ENCODE measurements at regions not wholly inside any gene's neighbourhood (a gene's known extent, or its start where the extent isn't known, plus 50 kb on each side); places are given as distances from the start of the nearest gene placed in this dataset.

GRCh38 chr6:82767447-82767846, 298.2 kb downstream of the UBE3D start:
- Histone ChIP-seq H3K27ac (no peak overlapping the region), H3K4me1 (no peaks in the 10 kb centered on the region), H3K4me3 (no peak overlapping the region), H3K9me3 (no peaks in the 10 kb centered on the region), H3K36me3 (no peaks in the 10 kb centered on the region), H3K27me3 (no peaks in the 10 kb centered on the region)
- TF ChIP-seq CTCF (IDR thresholded peaks at IDR 0.05) (no peak), POLR2A (IDR thresholded peaks at IDR 0.05) (no peak)
- no peak for DNase-seq

- Histone ChIP-seq H3K9me3 (no peaks in the 10 kb centered on the region), H3K4me1 (no peaks in the 10 kb centered on the region), H3K36me3 (no peaks in the 10 kb centered on the region), H3K4me3 (no peak overlapping the region), H3K27me3 (no peaks in the 10 kb centered on the region), H3K27ac (no peak overlapping the region)
- no peak for TF ChIP-seq CTCF (IDR thresholded peaks at IDR 0.05)
- TF ChIP-seq POLR2A (IDR thresholded peaks at IDR 0.05): no peak
- DNase-seq: no peak
These were observed 292.6 kb downstream of the UBE3D start for GRCh38 chr6:82772851-82773717.

GRCh38 chr6:82775361-82775760, 290.3 kb downstream of the UBE3D start:
- no peaks in the 10 kb centered on the region for H3K27me3 ChIP-seq
- no peak overlapping the region for H3K4me3 ChIP-seq
- H3K4me1 ChIP-seq: no peaks in the 10 kb centered on the region
- no peak for DNase-seq
- TF ChIP-seq CTCF (IDR thresholded peaks at IDR 0.05) (no peak), POLR2A (IDR thresholded peaks at IDR 0.05) (no peak)
- H3K36me3 ChIP-seq: no peaks in the 10 kb centered on the region
- no peaks in the 10 kb centered on the region for H3K9me3 ChIP-seq
- no peak overlapping the region for H3K27ac ChIP-seq

DNA sequence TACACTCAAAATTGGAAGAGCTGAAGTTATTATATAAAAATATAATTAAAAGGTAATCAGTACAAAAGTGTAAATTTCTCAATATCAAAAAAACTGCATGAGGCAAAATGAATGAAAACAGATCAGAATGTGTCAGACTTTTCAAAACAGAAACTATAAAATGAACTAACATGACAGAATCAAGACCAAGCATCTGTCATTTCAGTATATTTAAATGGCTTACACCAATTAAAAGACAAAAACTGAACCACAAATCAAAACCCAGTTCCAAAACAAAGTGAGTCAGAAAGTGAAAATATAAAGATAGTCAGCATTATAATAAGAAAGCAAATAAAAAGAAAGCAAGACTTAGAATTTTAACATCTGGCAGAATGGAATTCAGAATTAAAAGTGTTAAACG, 289.7 kb downstream of the UBE3D start:
- TF ChIP-seq CTCF (IDR thresholded peaks at IDR 0.05) (no peak), POLR2A (IDR thresholded peaks at IDR 0.05) (no peak)
- H3K4me1 ChIP-seq: no peaks in the 10 kb centered on the region
- no peak overlapping the region for H3K4me3 ChIP-seq
- no peaks in the 10 kb centered on the region for H3K27me3 ChIP-seq
- no peaks in the 10 kb centered on the region for H3K9me3 ChIP-seq
- DNase-seq: no peak
- no peaks in the 10 kb centered on the region for H3K36me3 ChIP-seq
- no peak overlapping the region for H3K27ac ChIP-seq

DNA sequence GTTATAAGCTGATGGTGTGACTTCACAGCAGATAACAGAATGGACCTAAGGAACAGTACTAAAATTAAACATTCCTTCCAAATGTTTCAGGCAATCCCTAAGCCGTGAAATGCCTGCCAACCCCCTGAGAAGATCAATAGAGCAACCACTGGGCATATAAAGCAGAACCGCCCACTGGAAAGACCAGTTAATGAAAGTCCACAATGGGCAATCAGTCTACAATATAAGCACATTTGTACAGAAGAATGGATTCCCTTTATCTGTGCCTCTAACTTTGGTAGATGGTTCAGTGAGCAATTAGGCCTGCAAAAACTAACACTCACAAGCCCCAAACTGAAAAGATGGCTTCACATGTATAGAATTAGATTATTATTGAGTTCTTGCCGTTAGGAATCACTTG, 286.6 kb downstream of the UBE3D start:
- TF ChIP-seq POLR2A (IDR thresholded peaks at IDR 0.05) (no peak), CTCF (IDR thresholded peaks at IDR 0.05) (no peak)
- no peaks in the 10 kb centered on the region for H3K4me1 ChIP-seq

More for the DNA sequence above, 286.6 kb downstream of the UBE3D start:
- no peak for DNase-seq
- Histone ChIP-seq H3K27me3 (no peaks in the 10 kb centered on the region), H3K4me3 (no peak overlapping the region), H3K27ac (no peak overlapping the region), H3K9me3 (no peaks in the 10 kb centered on the region), H3K36me3 (no peaks in the 10 kb centered on the region)
